Adrenal gland (tissue), 5 donors: ENCODE measurements at regions not wholly inside any gene's neighbourhood (a gene's known extent, or its start where the extent isn't known, plus 50 kb on each side); places are given as distances from the start of the nearest gene placed in this dataset.
"Not testable (repeated sequence)": the region's sequence is repeated elsewhere in the genome, so short reads cannot be mapped to it uniquely, and the experiment has no call there.

ENCODE experiments used
- POLR2A ChIP-seq, 2 donors: fragments of 450-650 bp; IDR thresholded peaks; one replicate each; pipeline ENCODE4 v1.6.1; 2017; ENCODE audit warnings: antibody characterized with exemption in 2 of 2, mild to moderate bottlenecking in 2 of 2, moderate library complexity in 1 of 2
- TF ChIP-seq, protein P1 (sequence below), 6 experiments: fragments of 450-650 bp in 4 of 6; fragments of 200-600 bp in 2 of 6; sonication (generic) in 1 of 6; IDR thresholded peaks; 1 replicate in 5 of 6; 2 replicates in 1 of 6; pipeline versions ENCODE4 v1.5.1 to v1.8.0; 2016 to 2021; ENCODE audit warnings: antibody characterized with exemption in 6 of 6, mild to moderate bottlenecking in 2 of 6, moderate library complexity in 1 of 6
- donor health status: DM: no; HTN: no; CAD: no.

- TF ChIP-seq, protein P1, sequence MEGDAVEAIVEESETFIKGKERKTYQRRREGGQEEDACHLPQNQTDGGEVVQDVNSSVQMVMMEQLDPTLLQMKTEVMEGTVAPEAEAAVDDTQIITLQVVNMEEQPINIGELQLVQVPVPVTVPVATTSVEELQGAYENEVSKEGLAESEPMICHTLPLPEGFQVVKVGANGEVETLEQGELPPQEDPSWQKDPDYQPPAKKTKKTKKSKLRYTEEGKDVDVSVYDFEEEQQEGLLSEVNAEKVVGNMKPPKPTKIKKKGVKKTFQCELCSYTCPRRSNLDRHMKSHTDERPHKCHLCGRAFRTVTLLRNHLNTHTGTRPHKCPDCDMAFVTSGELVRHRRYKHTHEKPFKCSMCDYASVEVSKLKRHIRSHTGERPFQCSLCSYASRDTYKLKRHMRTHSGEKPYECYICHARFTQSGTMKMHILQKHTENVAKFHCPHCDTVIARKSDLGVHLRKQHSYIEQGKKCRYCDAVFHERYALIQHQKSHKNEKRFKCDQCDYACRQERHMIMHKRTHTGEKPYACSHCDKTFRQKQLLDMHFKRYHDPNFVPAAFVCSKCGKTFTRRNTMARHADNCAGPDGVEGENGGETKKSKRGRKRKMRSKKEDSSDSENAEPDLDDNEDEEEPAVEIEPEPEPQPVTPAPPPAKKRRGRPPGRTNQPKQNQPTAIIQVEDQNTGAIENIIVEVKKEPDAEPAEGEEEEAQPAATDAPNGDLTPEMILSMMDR (IDR thresholded peaks at IDR 0.05), result not testable (repeated sequence)
- not testable (repeated sequence) for TF ChIP-seq POLR2A (IDR thresholded peaks at IDR 0.05)
These were observed 323.0 kb upstream of the ATP10A start for GRCh38 chr15:26186138-26186537.
